RWPE1 (cell line): ENCODE measurements at regions not wholly inside any gene's neighbourhood (a gene's known extent, or its start where the extent isn't known, plus 50 kb on each side); places are given as distances from the start of the nearest gene placed in this dataset.
"Not testable (repeated sequence)": the region's sequence is repeated elsewhere in the genome, so short reads cannot be mapped to it uniquely, and the experiment has no call there.

Source experiments
- CTCF ChIA-PET: fragments of 350-600 bp; sonication (Branson Sonifier 250); formaldehyde crosslinking; extraction: SDS; loops from one replicate; lab custom pipeline; 2021; lab: Yijun Ruan, JAX
- POLR2A ChIA-PET: fragments of 400-600 bp; formaldehyde crosslinking; extraction: SDS; loops from one replicate; lab custom pipeline; 2020; ENCODE audit warnings: antibody characterized with exemption; ENCODE audit not compliant: low non-redundant PET; lab: Yijun Ruan, JAX
- DNase-seq: peaks from one replicate; pipeline ENCODE4 v3.0.0; 2012; ENCODE audit warnings: low spot score
- H3K27ac ChIP-seq: fragments of 450-650 bp; 2 replicates; pipeline ENCODE4 v1.5.1; 2017
- TF ChIP-seq, protein P1 (sequence below): fragments of 450-650 bp; conservative IDR thresholded peaks from 2 replicates; pipeline ENCODE4 v1.5.1; 2017; ENCODE audit warnings: low read depth, mild to moderate bottlenecking

DNA sequence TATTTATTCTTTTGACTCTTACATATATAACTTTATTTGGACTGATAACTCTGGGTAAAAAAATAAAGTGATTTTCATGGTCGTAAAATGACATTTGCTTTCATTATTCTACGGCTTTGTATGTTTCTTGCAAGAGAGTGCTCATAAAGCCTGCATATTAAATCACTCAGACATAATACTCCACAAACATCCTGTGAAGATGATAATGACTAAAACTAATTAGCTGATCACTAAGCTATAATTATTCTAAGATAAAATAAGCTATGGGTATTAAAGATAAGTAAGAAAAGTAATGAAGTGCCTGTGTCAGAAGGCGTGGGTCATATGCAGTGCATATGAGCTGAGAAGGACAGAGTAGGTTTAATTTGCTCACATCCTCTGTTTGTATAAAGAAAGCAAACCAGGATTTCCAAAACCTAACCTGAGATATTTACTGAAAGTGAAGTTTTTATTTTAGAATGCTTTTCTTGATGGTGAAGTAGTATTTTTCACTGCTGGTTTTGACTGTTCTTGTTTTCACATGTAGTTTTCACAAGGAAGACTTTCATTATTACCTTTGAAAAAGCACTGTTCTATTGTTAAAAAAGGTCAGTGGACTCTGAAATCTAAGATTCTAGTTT is 278.8 kb downstream of the AMY1C start:
- TF ChIP-seq, protein P1, sequence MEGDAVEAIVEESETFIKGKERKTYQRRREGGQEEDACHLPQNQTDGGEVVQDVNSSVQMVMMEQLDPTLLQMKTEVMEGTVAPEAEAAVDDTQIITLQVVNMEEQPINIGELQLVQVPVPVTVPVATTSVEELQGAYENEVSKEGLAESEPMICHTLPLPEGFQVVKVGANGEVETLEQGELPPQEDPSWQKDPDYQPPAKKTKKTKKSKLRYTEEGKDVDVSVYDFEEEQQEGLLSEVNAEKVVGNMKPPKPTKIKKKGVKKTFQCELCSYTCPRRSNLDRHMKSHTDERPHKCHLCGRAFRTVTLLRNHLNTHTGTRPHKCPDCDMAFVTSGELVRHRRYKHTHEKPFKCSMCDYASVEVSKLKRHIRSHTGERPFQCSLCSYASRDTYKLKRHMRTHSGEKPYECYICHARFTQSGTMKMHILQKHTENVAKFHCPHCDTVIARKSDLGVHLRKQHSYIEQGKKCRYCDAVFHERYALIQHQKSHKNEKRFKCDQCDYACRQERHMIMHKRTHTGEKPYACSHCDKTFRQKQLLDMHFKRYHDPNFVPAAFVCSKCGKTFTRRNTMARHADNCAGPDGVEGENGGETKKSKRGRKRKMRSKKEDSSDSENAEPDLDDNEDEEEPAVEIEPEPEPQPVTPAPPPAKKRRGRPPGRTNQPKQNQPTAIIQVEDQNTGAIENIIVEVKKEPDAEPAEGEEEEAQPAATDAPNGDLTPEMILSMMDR, result no peak
- CTCF ChIA-PET, result interaction anchor here (0.6 kb wide), 1 partner anchor 1801 kb away, joined by 4 read pairs; no protein-coding TSS in a partner anchor
- POLR2A ChIA-PET, result no interaction called here
- no peak for DNase-seq
- H3K27ac ChIP-seq, result no peak overlapping the region

DNA sequence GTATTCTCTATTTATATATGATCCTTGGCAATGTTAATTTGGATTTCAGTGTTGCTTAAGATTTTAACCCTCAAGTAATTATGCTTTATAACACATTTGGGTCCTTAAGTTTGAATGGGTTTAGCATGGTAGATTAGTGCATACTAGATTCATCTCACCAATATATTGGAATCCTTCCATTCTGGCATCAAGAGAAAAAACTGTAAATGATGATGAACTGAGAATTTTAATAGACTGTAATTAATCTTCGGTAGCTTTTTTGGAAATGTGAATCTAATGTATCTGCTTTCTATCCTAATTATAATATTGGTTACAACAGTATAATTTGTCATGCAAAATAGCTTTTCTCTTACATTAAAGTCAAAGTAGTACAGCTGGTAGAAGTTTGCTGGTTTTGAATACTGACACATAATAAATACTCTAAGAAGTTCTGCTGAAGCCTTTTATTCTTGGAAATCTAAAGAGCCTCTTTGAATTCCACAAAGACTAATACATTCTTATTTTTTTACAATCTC is 279.8 kb downstream of the AMY1C start:
- no peak for DNase-seq
- ChIA-PET CTCF (interaction anchor here (0.7 kb wide), 1 partner anchor 61 kb away, joined by 5 read pairs; no protein-coding TSS in a partner anchor), POLR2A (no interaction called here)
- TF ChIP-seq, protein P1, result no peak
- no peak overlapping the region for H3K27ac ChIP-seq

DNA sequence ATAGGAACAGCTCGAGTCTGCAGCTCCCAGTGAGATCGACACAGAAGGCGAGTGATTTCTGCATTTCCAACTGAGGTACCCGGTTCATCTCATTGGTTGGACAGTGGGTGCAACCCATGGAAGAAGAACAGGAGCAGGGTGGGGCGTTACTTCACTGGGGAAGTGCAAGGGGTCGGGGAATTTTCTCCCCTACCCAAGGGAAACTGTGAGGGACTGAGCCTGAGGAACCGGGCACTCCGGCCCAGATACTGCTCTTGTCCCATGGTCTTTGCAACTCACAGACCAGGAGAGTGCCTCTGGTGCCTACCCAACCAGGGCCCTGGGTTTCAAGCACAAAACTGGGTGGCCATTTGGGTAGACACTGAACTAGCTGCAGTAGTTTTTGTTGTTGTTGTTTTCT is 307.1 kb downstream of the AMY1C start:
- no peak overlapping the region for H3K27ac ChIP-seq
- CTCF ChIA-PET, result no interaction called here
- POLR2A ChIA-PET, result no interaction called here
- TF ChIP-seq, protein P1, result no peak
- DNase-seq, result no peak

DNA sequence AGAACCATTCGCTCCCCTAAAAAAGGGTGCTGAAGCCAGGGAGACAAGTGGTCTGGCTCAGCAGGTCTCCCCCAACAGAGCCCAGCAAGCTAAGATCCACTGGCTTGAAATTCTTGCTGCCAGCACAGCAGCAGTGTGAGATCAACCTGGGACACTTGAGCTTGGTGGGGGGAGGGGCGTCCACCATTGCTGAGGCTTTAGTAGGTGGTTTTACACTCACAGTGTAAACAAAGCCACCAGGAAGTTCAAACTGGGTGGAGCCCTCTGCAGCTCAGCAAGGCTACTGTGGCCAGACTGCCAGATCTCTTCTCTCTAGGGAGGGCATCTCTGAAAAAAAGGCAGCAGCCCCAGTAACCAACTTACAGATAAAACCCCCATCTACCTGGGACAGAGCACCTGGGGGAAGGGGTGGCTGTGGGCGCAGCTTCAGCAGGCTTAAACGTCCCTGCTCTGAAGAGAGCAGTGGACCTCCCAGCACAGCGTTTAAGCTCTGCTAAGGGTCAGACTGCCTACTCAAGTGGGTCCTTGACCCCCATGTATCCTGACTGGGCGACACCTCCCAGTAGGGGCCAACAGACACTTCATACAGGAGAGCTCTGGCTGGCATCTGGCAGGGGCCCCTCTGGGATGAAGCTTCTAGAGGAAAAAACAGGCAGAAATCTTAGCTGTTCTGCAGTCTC is 307.7 kb downstream of the AMY1C start:
- DNase-seq, H3K27ac ChIP-seq, POLR2A ChIA-PET: not testable (repeated sequence)
- CTCF ChIA-PET, result interaction anchor here (0.6 kb wide), 1 partner anchor 35 kb away, joined by 3 read pairs; no protein-coding TSS in a partner anchor

DNA sequence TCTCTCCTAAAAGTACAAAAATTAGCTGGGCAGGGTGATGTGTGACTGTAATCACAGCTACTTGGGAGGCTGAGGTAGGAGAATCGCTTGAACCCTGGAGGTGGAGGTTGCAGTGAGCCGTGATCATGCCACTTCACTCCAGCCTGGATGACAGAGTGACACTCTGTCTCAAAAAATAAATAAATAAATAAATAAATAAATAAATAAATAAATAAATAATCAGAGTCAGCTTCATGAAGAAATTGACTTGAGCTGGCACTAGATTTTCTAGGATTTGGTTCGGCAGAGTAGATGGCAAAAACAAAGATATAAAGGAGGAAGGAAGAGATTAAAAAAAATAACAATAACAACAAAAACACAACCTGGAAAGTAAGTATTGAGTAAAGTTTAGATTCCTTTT is 311.9 kb downstream of the AMY1C start:
- POLR2A ChIA-PET, H3K27ac ChIP-seq, DNase-seq, CTCF ChIA-PET: not testable (repeated sequence)

DNA sequence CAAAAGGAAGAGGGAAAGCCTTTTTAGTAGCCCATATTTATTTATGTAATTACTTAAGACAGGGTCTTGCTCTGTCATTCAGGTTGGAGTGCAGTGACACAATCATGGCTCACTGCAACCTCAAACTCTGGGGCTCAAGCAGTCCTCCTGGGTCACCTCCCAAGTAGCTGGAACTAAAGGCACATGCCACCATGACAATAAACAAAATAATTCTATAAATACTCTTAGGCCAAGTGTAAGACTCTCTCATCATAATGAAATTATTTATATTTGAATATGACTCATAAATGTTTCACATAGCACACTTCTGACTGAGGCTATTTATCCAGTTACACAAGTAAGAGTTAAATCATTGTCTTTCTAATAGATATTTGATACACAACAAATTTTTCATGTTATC is 314.7 kb downstream of the AMY1C start:
- POLR2A ChIA-PET, result no interaction called here
- DNase-seq, result peak; percentile 7
- CTCF ChIA-PET, result no interaction called here
- no peak overlapping the region for H3K27ac ChIP-seq
- TF ChIP-seq, protein P1, result no peak

DNA sequence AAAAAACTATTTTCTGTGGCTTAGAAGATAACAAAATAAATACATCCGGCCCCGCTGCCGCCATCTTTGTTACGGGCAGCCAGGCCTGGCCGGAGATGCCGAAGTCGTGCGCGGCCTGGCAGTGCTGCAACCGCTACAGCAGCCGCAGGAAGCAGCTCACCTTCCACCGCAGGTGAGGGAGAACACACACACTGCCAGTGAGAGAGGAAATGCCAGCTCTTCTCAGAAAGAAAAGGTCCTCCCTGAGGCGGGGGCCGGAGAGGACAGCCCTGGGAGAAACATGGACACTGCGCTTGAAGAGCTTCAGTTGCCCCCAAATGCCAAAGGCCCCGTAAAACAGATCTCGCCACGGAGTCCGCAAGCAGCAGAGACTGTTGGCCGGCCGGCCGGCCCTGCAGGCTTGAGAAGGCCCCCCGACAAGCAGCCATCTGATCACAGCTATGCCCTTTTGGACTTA is 323.2 kb downstream of the AMY1C start:
- ChIA-PET CTCF (no interaction called here), POLR2A (no interaction called here)
- no peak overlapping the region for H3K27ac ChIP-seq
- TF ChIP-seq, protein P1, result no peak
- no peak for DNase-seq
